NT2/D1 (cell line): ENCODE measurements at regions not wholly inside any gene's neighbourhood (a gene's known extent, or its start where the extent isn't known, plus 50 kb on each side); places are given as distances from the start of the nearest gene placed in this dataset.

Source experiments
- SUZ12 ChIP-seq: IDR thresholded peaks from 2 replicates; pipeline ENCODE4 v1.6.1; 2011; ENCODE audit not compliant: insufficient read length, insufficient read depth; ENCODE audit errors: extremely low read depth
- YY1 ChIP-seq: IDR thresholded peaks from 2 replicates; pipeline ENCODE4 v1.6.1; 2011; ENCODE audit not compliant: insufficient read length, insufficient read depth
- ZNF274 ChIP-seq: IDR thresholded peaks from 2 replicates; pipeline ENCODE4 v1.6.1; 2011; ENCODE audit warnings: mild to moderate bottlenecking, low read depth, low read length

GRCh38 chr20:60948224-60948623 lies 303.8 kb upstream of the CDH4 start:
- no peak for TF ChIP-seq YY1
- no peak for TF ChIP-seq ZNF274
- no peak for TF ChIP-seq SUZ12
